Adrenal gland (tissue), 5 donors: ENCODE measurements at regions not wholly inside any gene's neighbourhood (a gene's known extent, or its start where the extent isn't known, plus 50 kb on each side); places are given as distances from the start of the nearest gene placed in this dataset.

Source experiments
- POLR2A ChIP-seq, 2 donors: fragments of 450-650 bp; IDR thresholded peaks; one replicate each; pipeline ENCODE4 v1.6.1; 2017; ENCODE audit warnings: antibody characterized with exemption in 2 of 2, mild to moderate bottlenecking in 2 of 2, moderate library complexity in 1 of 2
- TF ChIP-seq, protein P1 (sequence below), 6 experiments: fragments of 450-650 bp in 4 of 6; fragments of 200-600 bp in 2 of 6; sonication (generic) in 1 of 6; IDR thresholded peaks; 1 replicate in 5 of 6; 2 replicates in 1 of 6; pipeline versions ENCODE4 v1.5.1 to v1.8.0; 2016 to 2021; ENCODE audit warnings: antibody characterized with exemption in 6 of 6, mild to moderate bottlenecking in 2 of 6, moderate library complexity in 1 of 6
- donor health status: DM: no; HTN: no; CAD: no.

DNA sequence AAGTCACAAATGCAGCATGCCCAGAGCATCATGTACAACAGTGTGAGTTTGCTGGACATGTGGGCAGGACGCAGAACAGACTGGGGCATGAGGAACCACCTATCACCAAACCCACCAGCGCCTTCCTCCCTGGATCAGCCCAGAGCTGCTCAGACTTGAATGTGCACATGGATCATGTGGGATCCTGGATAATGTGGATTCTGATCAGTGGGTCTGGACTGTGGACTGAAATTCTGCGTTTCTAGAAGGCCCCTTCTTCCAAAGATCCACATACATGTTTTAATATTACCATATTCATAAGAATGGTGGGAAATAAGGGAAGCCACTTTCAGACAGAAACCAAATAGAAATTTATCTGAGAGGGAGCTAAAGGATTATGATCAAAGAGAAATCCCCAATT is 85.6 kb upstream of the VPREB1 start:
- TF ChIP-seq POLR2A (IDR thresholded peaks at IDR 0.05), result no peak
- TF ChIP-seq, protein P1, sequence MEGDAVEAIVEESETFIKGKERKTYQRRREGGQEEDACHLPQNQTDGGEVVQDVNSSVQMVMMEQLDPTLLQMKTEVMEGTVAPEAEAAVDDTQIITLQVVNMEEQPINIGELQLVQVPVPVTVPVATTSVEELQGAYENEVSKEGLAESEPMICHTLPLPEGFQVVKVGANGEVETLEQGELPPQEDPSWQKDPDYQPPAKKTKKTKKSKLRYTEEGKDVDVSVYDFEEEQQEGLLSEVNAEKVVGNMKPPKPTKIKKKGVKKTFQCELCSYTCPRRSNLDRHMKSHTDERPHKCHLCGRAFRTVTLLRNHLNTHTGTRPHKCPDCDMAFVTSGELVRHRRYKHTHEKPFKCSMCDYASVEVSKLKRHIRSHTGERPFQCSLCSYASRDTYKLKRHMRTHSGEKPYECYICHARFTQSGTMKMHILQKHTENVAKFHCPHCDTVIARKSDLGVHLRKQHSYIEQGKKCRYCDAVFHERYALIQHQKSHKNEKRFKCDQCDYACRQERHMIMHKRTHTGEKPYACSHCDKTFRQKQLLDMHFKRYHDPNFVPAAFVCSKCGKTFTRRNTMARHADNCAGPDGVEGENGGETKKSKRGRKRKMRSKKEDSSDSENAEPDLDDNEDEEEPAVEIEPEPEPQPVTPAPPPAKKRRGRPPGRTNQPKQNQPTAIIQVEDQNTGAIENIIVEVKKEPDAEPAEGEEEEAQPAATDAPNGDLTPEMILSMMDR (IDR thresholded peaks at IDR 0.05), result no peak
